Psoas muscle (tissue), 7 donors: ENCODE measurements at regions not wholly inside any gene's neighbourhood (a gene's known extent, or its start where the extent isn't known, plus 50 kb on each side); places are given as distances from the start of the nearest gene placed in this dataset.

Source experiments
- ATAC-seq, 4 donors: fragments of 200-7000 bp; cut with Tn5 transposase; one replicate each; pipeline ENCODE4 v1.9.1; 2020; ENCODE audit warnings: moderate library complexity in 3 of 4, mild to moderate bottlenecking in 2 of 4
- DNase-seq, 2 donors: peaks; one replicate each; pipeline ENCODE4 v3.0.0-alpha.2; 2020
- H3K27ac ChIP-seq: fragments of 200-600 bp; one replicate; pipeline ENCODE4 v1.8.0; 2022
- H3K27me3 ChIP-seq, 3 donors: fragments of 200-600 bp in 1 of 3; one replicate each; pipeline versions ENCODE4 v1.6.1 to v1.8.0; 2013 to 2022; ENCODE audit warnings: low read length in 2 of 3, mild to moderate bottlenecking in 2 of 3, moderate library complexity in 1 of 3; ENCODE audit not compliant: insufficient read depth in 3 of 3
- H3K36me3 ChIP-seq, 2 donors: fragments of 200-600 bp in 1 of 2; one replicate each; pipeline versions ENCODE4 v1.6.1 to v1.8.0; 2013 to 2022; ENCODE audit warnings: low read depth in 1 of 2, mild to moderate bottlenecking in 1 of 2, moderate library complexity in 1 of 2; ENCODE audit not compliant: insufficient read depth in 1 of 2
- H3K4me1 ChIP-seq: fragments of 200-600 bp; one replicate; pipeline ENCODE4 v1.8.0; 2022
- H3K4me3 ChIP-seq: fragments of 200-600 bp; one replicate; pipeline ENCODE4 v1.8.0; 2022; ENCODE audit warnings: mild to moderate bottlenecking
- H3K9me3 ChIP-seq: fragments of 200-600 bp; one replicate; pipeline ENCODE4 v1.8.0; 2022
- CTCF ChIP-seq: fragments of 200-600 bp; IDR thresholded peaks from one replicate; pipeline ENCODE4 v1.8.0; 2022; ENCODE audit warnings: antibody characterized with exemption
- WGBS, 3 donors: extraction: QIAGEN DNeasy Blood & Tissue Kit; methylation state at CpG; one replicate each; pipeline versions ENCODE4 v1.1.6 to v1.1.7; 2013; 5-methylcytosine and 5-hydroxymethylcytosine counted together
- intact Hi-C, 2 donors: fragments of 100-400 bp; cut with DNase I; formaldehyde crosslinking; loops; one replicate each; pipeline versions ENCODE4 v1.11.0 to v1.14.2; 2022
- donor health status: healthy with polysubstance abuse.
- donor health status: DM: no; HTN: no; CAD: no; lungs with moderate emphysema.
- donor health status: Bipolar disorder and iron deficiency.
- donor health status: healthy.
- donor health status: DM: yes; HTN: yes; CAD: no.
- donor health status: DM: no; HTN: no; CAD: no.
- donor health status: DM: yes; HTN: yes; CAD: no.

- Histone ChIP-seq H3K27ac (no peak overlapping the region), H3K4me1 (no peaks in the 10 kb centered on the region), H3K9me3 (no peaks in the 10 kb centered on the region), H3K27me3 (no peaks in the 10 kb centered on the region), H3K4me3 (no peak overlapping the region), H3K36me3 (no peaks in the 10 kb centered on the region)
- no peak for TF ChIP-seq CTCF
- ATAC-seq (no peak), DNase-seq (no peak)
- WGBS, 3 donors: 95 to 97% (median 96%) methylated on average over 1 of the region's 1 CpG
- intact Hi-C loops: no loop called here
These were observed 183.3 kb upstream of the CDKN3 start for GRCh38 chr14:54213536-54213935.

GRCh38 chr14:54216827-54217226 lies 180.0 kb upstream of the CDKN3 start:
- TF ChIP-seq CTCF: no peak
- Histone ChIP-seq H3K4me1 (no peaks in the 10 kb centered on the region), H3K9me3 (no peaks in the 10 kb centered on the region), H3K27ac (no peak overlapping the region), H3K36me3 (no peaks in the 10 kb centered on the region), H3K4me3 (no peak overlapping the region), H3K27me3 (peaks cover 0 to 16% (median 3%) of the 10 kb centered on the region in 3 donors)
- no peak for DNase-seq
- 83 to 86% (median 85%) methylated on average over 3 of the region's 3 CpGs for WGBS, 3 donors
- intact Hi-C loops: no loop called here
- ATAC-seq: no peak

GRCh38 chr14:54219261-54220070 lies 177.3 kb upstream of the CDKN3 start:
- no peaks in the 10 kb centered on the region for H3K4me1 ChIP-seq
- H3K27me3 ChIP-seq: peaks cover 0 to 17% (median 3%) of the 10 kb centered on the region in 3 donors
- ATAC-seq (no peak), DNase-seq (no peak)
- H3K36me3 ChIP-seq: no peaks in the 10 kb centered on the region
- peak overlapping the region; percentile 44 for H3K4me3 ChIP-seq
- intact Hi-C loops: no loop called here
- TF ChIP-seq CTCF: no peak
- no peaks in the 10 kb centered on the region for H3K9me3 ChIP-seq
- 66 to 69% (median 66%) methylated on average over 35 of the region's 35 CpGs for WGBS, 3 donors
- H3K27ac ChIP-seq: no peak overlapping the region

GRCh38 chr14:54220071-54220703 lies 176.6 kb upstream of the CDKN3 start:
- peak overlapping the region; percentile 44 for H3K4me3 ChIP-seq
- intact Hi-C loops: no loop called here
- no peaks in the 10 kb centered on the region for H3K4me1 ChIP-seq
- TF ChIP-seq CTCF: no peak
- DNase-seq (peak; percentile 27 to 79), ATAC-seq (peak in 2 of 4 donors; percentile 30 to 63)
- WGBS, 3 donors: 5 to 6% (median 6%) methylated on average over 28 of the region's 28 CpGs
- H3K27ac ChIP-seq: no peak overlapping the region
- H3K27me3 ChIP-seq: peaks cover 0 to 17% (median 3%) of the 10 kb centered on the region in 3 donors
- no peaks in the 10 kb centered on the region for H3K9me3 ChIP-seq
- H3K36me3 ChIP-seq: no peaks in the 10 kb centered on the region
